HL-60 (cell line): ENCODE measurements at regions not wholly inside any gene's neighbourhood (a gene's known extent, or its start where the extent isn't known, plus 50 kb on each side); places are given as distances from the start of the nearest gene placed in this dataset.

Experiments
- DNase-seq, 2 experiments: peaks; one replicate each; pipeline ENCODE4 v3.0.0-alpha.2; 2010 to 2020; ENCODE audit warnings: low read depth in 1 of 2, low spot score in 1 of 2
- H3K27ac ChIP-seq: fragments of 250-450 bp; sonication (Bioruptor Pico); replicated peaks from 2 replicates; pipeline ENCODE4 v1.5.1; 2020; ENCODE audit warnings: mild to moderate bottlenecking, moderate library complexity
- H3K27me3 ChIP-seq: fragments of 250-450 bp; sonication (Bioruptor Pico); 2 replicates; pipeline ENCODE4 v1.5.1; 2021; ENCODE audit warnings: mild to moderate bottlenecking, moderate library complexity; ENCODE audit not compliant: insufficient read depth, poor library complexity, severe bottlenecking
- H3K4me3 ChIP-seq: replicated peaks from 2 replicates; pipeline ENCODE4 v1.5.1; 2011; ENCODE audit warnings: mild to moderate bottlenecking, control low read depth, low read length; ENCODE audit not compliant: insufficient read depth
- CTCF ChIP-seq: IDR thresholded peaks from one replicate; pipeline ENCODE4 v1.5.1; 2011; ENCODE audit warnings: low read length, control low read depth, inconsistent platforms; ENCODE audit not compliant: insufficient read depth
- GABPA ChIP-seq: IDR thresholded peaks from 2 replicates; pipeline ENCODE4 v1.6.1; 2012; ENCODE audit warnings: low read depth
- POLR2AphosphoS5 ChIP-seq: IDR thresholded peaks from 2 replicates; pipeline ENCODE4 v1.6.1; 2012; ENCODE audit warnings: low read depth
- REST ChIP-seq: IDR thresholded peaks from 2 replicates; pipeline ENCODE4 v1.6.1; 2012; ENCODE audit warnings: low read depth; ENCODE audit not compliant: insufficient replicate concordance
- SPI1 ChIP-seq: IDR thresholded peaks from 2 replicates; pipeline ENCODE4 v1.6.1; 2012; ENCODE audit warnings: low read depth, mild to moderate bottlenecking, borderline replicate concordance

- H3K4me3 ChIP-seq, result no peak overlapping the region
- no peak for TF ChIP-seq REST
- H3K27ac ChIP-seq, result no peak overlapping the region
- DNase-seq, result no peak
- H3K27me3 ChIP-seq, result no peaks in the 10 kb centered on the region
Observed at GRCh38 chr11:8330896-8331295, 67.2 kb upstream of the LMO1 start.

GRCh38 chr11:8330404-8330803, 66.7 kb upstream of the LMO1 start:
- H3K4me3 ChIP-seq, result no peak overlapping the region
- no peaks in the 10 kb centered on the region for H3K27me3 ChIP-seq
- no peak for DNase-seq
- no peak overlapping the region for H3K27ac ChIP-seq
- TF ChIP-seq GABPA (no peak), POLR2AphosphoS5 (no peak), SPI1 (no peak), REST (no peak), CTCF (no peak)

GRCh38 chr11:8329847-8330361, 66.2 kb upstream of the LMO1 start:
- Histone ChIP-seq H3K27ac (no peak overlapping the region), H3K27me3 (no peaks in the 10 kb centered on the region), H3K4me3 (no peak overlapping the region)
- no peak for DNase-seq
- TF ChIP-seq POLR2AphosphoS5, result no peak
- no peak for TF ChIP-seq CTCF
- TF ChIP-seq SPI1, result no peak
- no peak for TF ChIP-seq GABPA
- TF ChIP-seq REST, result no peak

GRCh38 chr11:8329336-8329735, 65.7 kb upstream of the LMO1 start:
- Histone ChIP-seq H3K27ac (no peak overlapping the region), H3K27me3 (no peaks in the 10 kb centered on the region), H3K4me3 (no peak overlapping the region)
- DNase-seq, result no peak
- TF ChIP-seq SPI1 (no peak), CTCF (no peak), REST (no peak), POLR2AphosphoS5 (no peak)
